Astrocyte of the cerebellum (primary cell): ENCODE measurements at regions not wholly inside any gene's neighbourhood (a gene's known extent, or its start where the extent isn't known, plus 50 kb on each side); places are given as distances from the start of the nearest gene placed in this dataset.

Experiments used
- DNase-seq: peaks from one replicate; pipeline ENCODE4 v3.0.0-alpha.2; 2011; ENCODE audit warnings: low read depth
- H3K4me3 ChIP-seq: 2 replicates; pipeline ENCODE4 v1.5.1; 2011; ENCODE audit warnings: mild to moderate bottlenecking, low read depth, low read length, moderate library complexity
- in situ Hi-C: cut with HindIII; loops from 2 replicates; pipeline ENCODE4 v1.10.0; 2017; ENCODE audit warnings: low sequenced_read_pairs
- TF ChIP-seq, protein P1 (sequence below): IDR thresholded peaks from 2 replicates; pipeline ENCODE4 v1.5.1; 2012; ENCODE audit warnings: low read length, low read depth, moderate library complexity, mild to moderate bottlenecking; ENCODE audit errors: missing control alignments

GRCh38 chr14:40213701-40214100 lies 781.5 kb upstream of the FBXO33 start:
- in situ Hi-C loops: no loop called here
- no peak overlapping the region for H3K4me3 ChIP-seq
- TF ChIP-seq, protein P1, sequence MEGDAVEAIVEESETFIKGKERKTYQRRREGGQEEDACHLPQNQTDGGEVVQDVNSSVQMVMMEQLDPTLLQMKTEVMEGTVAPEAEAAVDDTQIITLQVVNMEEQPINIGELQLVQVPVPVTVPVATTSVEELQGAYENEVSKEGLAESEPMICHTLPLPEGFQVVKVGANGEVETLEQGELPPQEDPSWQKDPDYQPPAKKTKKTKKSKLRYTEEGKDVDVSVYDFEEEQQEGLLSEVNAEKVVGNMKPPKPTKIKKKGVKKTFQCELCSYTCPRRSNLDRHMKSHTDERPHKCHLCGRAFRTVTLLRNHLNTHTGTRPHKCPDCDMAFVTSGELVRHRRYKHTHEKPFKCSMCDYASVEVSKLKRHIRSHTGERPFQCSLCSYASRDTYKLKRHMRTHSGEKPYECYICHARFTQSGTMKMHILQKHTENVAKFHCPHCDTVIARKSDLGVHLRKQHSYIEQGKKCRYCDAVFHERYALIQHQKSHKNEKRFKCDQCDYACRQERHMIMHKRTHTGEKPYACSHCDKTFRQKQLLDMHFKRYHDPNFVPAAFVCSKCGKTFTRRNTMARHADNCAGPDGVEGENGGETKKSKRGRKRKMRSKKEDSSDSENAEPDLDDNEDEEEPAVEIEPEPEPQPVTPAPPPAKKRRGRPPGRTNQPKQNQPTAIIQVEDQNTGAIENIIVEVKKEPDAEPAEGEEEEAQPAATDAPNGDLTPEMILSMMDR: no peak
- DNase-seq: no peak

DNA sequence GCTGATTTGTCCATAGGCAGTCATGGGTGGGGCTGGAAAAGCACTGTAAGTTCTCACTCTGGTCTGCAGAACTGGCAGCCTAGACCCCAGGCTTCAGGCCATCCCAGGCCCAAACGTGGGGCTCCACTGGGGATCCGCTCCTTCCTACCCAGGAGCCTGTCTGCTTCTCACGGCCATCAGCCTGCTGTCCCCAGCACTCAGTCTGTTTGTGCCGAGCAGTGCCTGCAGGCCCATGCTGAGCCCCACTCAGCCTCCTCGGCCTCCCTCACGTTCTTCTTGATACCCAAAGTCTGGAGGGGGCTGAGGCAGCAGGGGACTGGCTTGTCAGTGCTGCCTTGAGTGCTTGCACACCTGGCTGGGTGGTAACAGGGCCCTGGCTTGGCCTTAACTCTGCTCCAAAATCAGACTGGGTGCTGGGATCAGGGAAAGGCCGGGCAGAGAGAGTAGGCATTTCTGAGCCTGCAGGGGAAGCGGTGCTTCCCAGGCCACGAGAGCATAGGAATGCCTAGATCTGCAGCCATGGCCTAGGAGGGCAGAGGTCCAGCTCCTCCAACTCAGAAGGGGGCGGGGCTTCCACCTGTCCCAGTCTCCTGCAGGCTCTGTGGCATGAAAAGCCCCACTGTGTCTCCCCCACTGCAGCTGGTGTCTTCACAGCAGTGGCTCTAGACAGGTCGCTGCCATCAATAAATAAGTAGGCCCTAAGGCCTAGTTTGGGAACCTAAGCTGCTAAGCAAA lies 772.4 kb upstream of the FBXO33 start:
- no peak overlapping the region for H3K4me3 ChIP-seq
- DNase-seq: no peak
- in situ Hi-C loops: no loop called here
- TF ChIP-seq, protein P1: no peak

- TF ChIP-seq, protein P1: no peak
- no peak for DNase-seq
- H3K4me3 ChIP-seq: no peak overlapping the region
- in situ Hi-C loops: no loop called here
These were observed 766.9 kb upstream of the FBXO33 start for GRCh38 chr14:40199101-40199500.

DNA sequence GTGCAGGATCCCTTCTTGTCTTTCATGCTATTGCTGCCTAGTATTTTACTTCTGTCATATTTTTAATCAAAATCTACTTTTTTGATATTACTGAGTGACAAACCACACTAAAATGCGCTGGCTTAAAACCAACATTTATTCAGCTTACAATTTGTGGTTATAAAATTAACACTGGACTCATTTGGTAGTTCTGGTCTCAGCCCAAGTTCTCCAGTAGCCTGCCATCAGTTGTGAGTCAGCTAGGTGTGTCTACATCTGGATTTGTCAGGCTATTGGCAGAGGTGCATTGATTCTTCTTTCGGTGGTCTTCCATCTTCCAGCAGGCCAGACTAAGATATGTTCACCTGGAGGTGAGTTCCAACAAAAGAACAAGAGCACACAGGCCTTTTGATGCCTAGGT lies 765.1 kb upstream of the FBXO33 start:
- TF ChIP-seq, protein P1: no peak
- in situ Hi-C loops: no loop called here
- no peak overlapping the region for H3K4me3 ChIP-seq
- no peak for DNase-seq

- peak; percentile 6 for DNase-seq
- TF ChIP-seq, protein P1: no peak
- in situ Hi-C loops: no loop called here
- no peak overlapping the region for H3K4me3 ChIP-seq
These were observed 755.8 kb upstream of the FBXO33 start for GRCh38 chr14:40188006-40188405.

DNA sequence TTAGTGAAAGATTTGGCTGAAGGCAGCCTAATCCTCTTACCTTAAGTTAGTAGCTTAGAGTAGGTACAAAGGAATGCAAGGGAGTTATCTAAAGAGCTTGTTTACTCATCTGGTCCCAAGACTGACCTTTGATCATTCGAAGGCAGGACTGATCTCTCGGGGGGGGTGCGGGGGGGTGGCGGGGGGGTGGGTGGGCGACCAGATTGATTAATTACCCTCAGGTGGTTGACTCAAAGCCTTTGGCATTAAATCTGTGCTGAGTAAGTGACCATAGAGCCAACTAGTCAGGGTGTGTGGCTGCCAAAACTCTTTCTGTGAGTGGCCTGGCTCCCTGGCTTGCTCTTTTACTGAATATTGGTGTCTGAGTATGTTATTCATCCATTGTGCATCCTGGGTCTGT lies 731.9 kb upstream of the FBXO33 start:
- in situ Hi-C loops: no loop called here
- peak; percentile 9 for DNase-seq
- TF ChIP-seq, protein P1: no peak
- H3K4me3 ChIP-seq: no peak overlapping the region

DNA sequence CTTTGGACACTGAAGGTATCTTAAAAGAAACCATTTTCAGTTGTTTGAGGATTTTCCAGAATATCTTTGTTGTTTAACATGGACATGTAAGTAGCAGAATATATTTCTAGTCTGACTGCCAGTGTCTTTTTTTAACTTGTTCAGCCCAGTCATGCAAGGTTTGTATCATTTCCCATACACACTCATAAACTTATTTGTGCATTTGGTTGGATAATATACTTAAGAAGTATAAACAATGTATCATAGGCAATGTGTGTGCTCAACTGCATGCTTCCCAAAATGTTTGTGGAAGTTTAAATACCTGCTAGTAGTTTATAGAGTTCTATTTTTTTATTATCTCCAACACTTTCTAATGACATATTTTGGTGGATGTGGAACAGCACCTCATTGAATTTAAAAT lies 707.4 kb upstream of the FBXO33 start:
- DNase-seq: no peak
- TF ChIP-seq, protein P1: no peak
- in situ Hi-C loops: no loop called here
- H3K4me3 ChIP-seq: no peak overlapping the region
